Kidney (tissue), 13 donors: ENCODE measurements at regions not wholly inside any gene's neighbourhood (a gene's known extent, or its start where the extent isn't known, plus 50 kb on each side); places are given as distances from the start of the nearest gene placed in this dataset.

ENCODE experiments used
- DNase-seq, 5 donors: peaks; one replicate each; pipeline ENCODE4 v3.0.0-alpha.2; 2013 to 2020
- FAIRE-seq: peaks from 2 replicates; lab custom pipeline; 2012; peaks lifted over from hg19 to GRCh38; lab: Jason Lieb, UNC
- H3K27ac ChIP-seq, 2 donors: one replicate each; pipeline ENCODE4 v1.7.0; 2013; ENCODE audit warnings: low read depth in 2 of 2, low read length in 2 of 2, inconsistent platforms in 1 of 2
- H3K27me3 ChIP-seq: one replicate; pipeline ENCODE4 v1.7.1; 2013; ENCODE audit warnings: low read length, inconsistent platforms; ENCODE audit not compliant: control insufficient read depth, insufficient read depth
- H3K36me3 ChIP-seq, 3 donors: one replicate each; pipeline versions ENCODE4 v1.7.0 to v1.7.1; 2013; ENCODE audit warnings: low read length in 3 of 3, control low read depth in 1 of 3, inconsistent platforms in 1 of 3; ENCODE audit not compliant: insufficient read depth in 3 of 3, control insufficient read depth in 2 of 3
- H3K4me1 ChIP-seq, 3 donors: one replicate each; pipeline versions ENCODE4 v1.7.0 to v1.7.1; 2013; ENCODE audit warnings: low read length in 3 of 3, inconsistent platforms in 1 of 3, low read depth in 1 of 3; ENCODE audit not compliant: control insufficient read depth in 2 of 3, insufficient read depth in 2 of 3
- H3K4me3 ChIP-seq, 3 donors: one replicate each; pipeline versions ENCODE4 v1.7.0 to v1.8.1; 2013; ENCODE audit warnings: low read length in 3 of 3, control low read depth in 1 of 3, inconsistent platforms in 1 of 3
- H3K9ac ChIP-seq, 3 donors: one replicate each; pipeline versions ENCODE4 v1.7.0 to v1.7.1; 2013; ENCODE audit warnings: low read length in 3 of 3, control low read depth in 1 of 3, inconsistent platforms in 1 of 3
- H3K9me3 ChIP-seq, 3 donors: one replicate each; pipeline versions ENCODE4 v1.7.0 to v1.7.1; 2013; ENCODE audit warnings: low read length in 3 of 3, control low read depth in 1 of 3, inconsistent platforms in 1 of 3; ENCODE audit not compliant: control insufficient read depth in 2 of 3, insufficient read depth in 1 of 3
- CTCF ChIP-seq: IDR thresholded peaks from 3 replicates; pipeline ENCODE4 v1.5.1; 2012; ENCODE audit warnings: mild to moderate bottlenecking, moderate library complexity, borderline replicate concordance; ENCODE audit not compliant: insufficient read depth; ENCODE audit errors: extremely low read depth
- intact Hi-C: fragments of 100-400 bp; cut with DNase I; formaldehyde crosslinking; loops from one replicate; pipeline ENCODE4 v1.11.1; 2022
- donor health status: control.
- donor health status: control.
- donor health status: control.
- donor health status: control.
- donor health status: control.
- donor health status: DM: yes; HTN: yes; CAD: no.
- donor health status: Normal renal cell carcinoma (clear cell type).

- no peak for TF ChIP-seq CTCF
- FAIRE-seq (no peak), DNase-seq (peak in 1 of 5 donors; percentile 84)
- Histone ChIP-seq H3K36me3 (no peaks in the 10 kb centered on the region), H3K4me1 (no peaks in the 10 kb centered on the region), H3K9me3 (peaks cover 0 to 12% (median 0%) of the 10 kb centered on the region in 3 donors), H3K9ac (no peak overlapping the region), H3K4me3 (no peak overlapping the region), H3K27me3 (no peaks in the 10 kb centered on the region), H3K27ac (peak overlapping the region in 1 of 2 donors; percentile 25)
- intact Hi-C loops: no loop called here
Measured at GRCh38 chr13:48783181-48783630, 129.5 kb downstream of the CYSLTR2 start.

GRCh38 chr13:48783695-48784230 is 130.0 kb downstream of the CYSLTR2 start:
- H3K9me3 ChIP-seq: peaks cover 0 to 12% (median 0%) of the 10 kb centered on the region in 3 donors
- DNase-seq: no peak
- no peaks in the 10 kb centered on the region for H3K36me3 ChIP-seq
- intact Hi-C loops: no loop called here
- no peaks in the 10 kb centered on the region for H3K27me3 ChIP-seq
- no peaks in the 10 kb centered on the region for H3K4me1 ChIP-seq
- no peak for FAIRE-seq
- no peak overlapping the region for H3K9ac ChIP-seq
- H3K27ac ChIP-seq: peak overlapping the region in 1 of 2 donors; percentile 25
- H3K4me3 ChIP-seq: no peak overlapping the region
- no peak for TF ChIP-seq CTCF

- no peaks in the 10 kb centered on the region for H3K36me3 ChIP-seq
- H3K27me3 ChIP-seq: no peaks in the 10 kb centered on the region
- DNase-seq: no peak
- FAIRE-seq: no peak
- H3K9ac ChIP-seq: no peak overlapping the region
- no peak overlapping the region for H3K4me3 ChIP-seq
- H3K27ac ChIP-seq: no peak overlapping the region
- peaks cover 0 to 11% (median 0%) of the 10 kb centered on the region in 3 donors for H3K9me3 ChIP-seq
- intact Hi-C loops: no loop called here
- TF ChIP-seq CTCF: no peak
- no peaks in the 10 kb centered on the region for H3K4me1 ChIP-seq
Measured at GRCh38 chr13:48784916-48785548, 131.3 kb downstream of the CYSLTR2 start.
